ENCODE measurements at regions not wholly inside any gene's neighbourhood (a gene's known extent, or its start where the extent isn't known, plus 50 kb on each side); places are given as distances from the start of the nearest gene placed in this dataset.

GRCh38 chr9:108579757-108580439 lies 275.9 kb downstream of the ACTL7B start:
- TF ChIP-seq CTCF (IDR thresholded peaks at IDR 0.05) (no peak), POLR2AphosphoS5 (IDR thresholded peaks at IDR 0.05) (no peak), EP300 (IDR thresholded peaks at IDR 0.05; ENCODE audit: low read depth) (no peak)

Data from transverse colon (tissue), 4 donors.